ENCODE measurements at regions not wholly inside any gene's neighbourhood (a gene's known extent, or its start where the extent isn't known, plus 50 kb on each side); places are given as distances from the start of the nearest gene placed in this dataset.

GRCh38 chr14:71855399-71856036, 76.7 kb upstream of the RGS6 start:
- no peak overlapping the region for H3K4me3 Mint-ChIP-seq
- H3K27ac Mint-ChIP-seq: no peak overlapping the region
- peak; percentile 67 for DNase-seq
- H3K9me3 Mint-ChIP-seq: peaks cover 7% of the 10 kb centered on the region
- ChIA-PET POLR2A (no interaction called here), CTCF (interaction anchor here (0.5 to 2.7 kb wide), 25 partner anchors 12 to 1133 kb away, joined by 3 to 16 read pairs (median 3); no protein-coding TSS in a partner anchor)
- H3K4me1 Mint-ChIP-seq (ENCODE audit: low read depth): peaks cover 5% of the 10 kb centered on the region
- intact Hi-C loops (cut with micrococcal nuclease): no loop called here
- H3K36me3 Mint-ChIP-seq: no peaks in the 10 kb centered on the region
- H3K27me3 Mint-ChIP-seq: peaks cover 47% of the 10 kb centered on the region

DNA sequence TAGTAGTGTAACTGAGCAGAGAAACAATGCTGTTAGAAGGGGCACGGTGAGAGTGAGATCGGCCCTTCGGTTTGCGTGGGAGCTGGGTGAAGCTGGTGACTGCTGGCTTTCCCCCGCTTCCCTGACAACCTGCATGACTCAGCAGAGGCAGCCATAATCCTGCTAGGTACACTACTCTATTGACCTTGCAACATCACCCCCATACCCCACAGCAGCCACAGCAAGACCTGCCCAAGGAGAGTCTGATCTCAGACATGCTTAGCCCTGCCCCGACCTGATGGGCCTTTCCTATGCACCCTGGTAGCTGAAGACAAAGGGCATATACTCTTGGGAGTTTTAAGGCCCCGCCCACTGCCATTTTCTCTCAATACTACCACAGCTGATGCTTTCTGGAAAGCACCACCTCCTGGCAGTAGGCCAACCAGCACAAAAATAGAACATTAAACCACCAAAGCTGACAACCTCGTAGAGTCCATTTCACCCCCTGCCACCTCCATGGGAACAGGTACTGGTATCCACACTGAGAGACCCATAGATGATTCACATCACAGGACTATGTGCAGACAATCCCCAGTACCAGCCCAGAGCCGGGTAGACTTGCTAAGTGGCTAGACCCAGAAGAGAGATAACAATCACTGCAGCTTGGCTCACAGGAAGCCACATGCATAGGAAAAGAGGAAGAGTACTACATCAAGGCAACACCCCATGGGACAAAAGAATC, 75.9 kb upstream of the RGS6 start:
- peaks cover 5% of the 10 kb centered on the region for H3K4me1 Mint-ChIP-seq (ENCODE audit: low read depth)
- peak; percentile 15 for DNase-seq

GRCh38 chr14:71863049-71863448, 69.2 kb upstream of the RGS6 start:
- H3K27ac Mint-ChIP-seq: no peak overlapping the region
- DNase-seq: no peak
- H3K36me3 Mint-ChIP-seq: no peaks in the 10 kb centered on the region
- peaks cover 20% of the 10 kb centered on the region for H3K27me3 Mint-ChIP-seq
- no peaks in the 10 kb centered on the region for H3K9me3 Mint-ChIP-seq
- POLR2A ChIA-PET: no interaction called here
- intact Hi-C loops (cut with micrococcal nuclease): no loop called here
- no peaks in the 10 kb centered on the region for H3K4me1 Mint-ChIP-seq (ENCODE audit: low read depth)
- H3K4me3 Mint-ChIP-seq: no peak overlapping the region
- CTCF ChIA-PET: interaction anchor here (0.6 kb wide), 1 partner anchor 21 kb away, joined by 3 read pairs; no protein-coding TSS in a partner anchor

More for the DNA sequence above, 75.9 kb upstream of the RGS6 start:
- intact Hi-C loops (cut with micrococcal nuclease): no loop called here
- Mint-ChIP-seq H3K27ac (no peak overlapping the region), H3K9me3 (peaks cover 7% of the 10 kb centered on the region), H3K27me3 (peaks cover 47% of the 10 kb centered on the region), H3K36me3 (no peaks in the 10 kb centered on the region), H3K4me3 (no peak overlapping the region)
- ChIA-PET POLR2A (interaction anchor here (0.6 kb wide), 1 partner anchor 594 kb away, joined by 4 read pairs; no protein-coding TSS in a partner anchor), CTCF (interaction anchor here (1.3 kb wide), 2 partner anchors 11 to 715 kb away, joined by 4 to 5 read pairs; no protein-coding TSS in a partner anchor)

GRCh38 chr14:71863766-71864165, 68.5 kb upstream of the RGS6 start:
- no peaks in the 10 kb centered on the region for H3K9me3 Mint-ChIP-seq
- DNase-seq: no peak
- no peak overlapping the region for H3K27ac Mint-ChIP-seq
- no peak overlapping the region for H3K4me3 Mint-ChIP-seq
- intact Hi-C loops (cut with micrococcal nuclease): no loop called here
- no peaks in the 10 kb centered on the region for H3K36me3 Mint-ChIP-seq
- ChIA-PET CTCF (no interaction called here), POLR2A (no interaction called here)
- no peaks in the 10 kb centered on the region for H3K4me1 Mint-ChIP-seq (ENCODE audit: low read depth)
- peaks cover 17% of the 10 kb centered on the region for H3K27me3 Mint-ChIP-seq

Data from activated CD4-positive, alpha-beta memory T cell treated with anti-CD3 and anti-CD28 coated beads for 36 hours (primary cell).